ENCODE measurements at regions not wholly inside any gene's neighbourhood (a gene's known extent, or its start where the extent isn't known, plus 50 kb on each side); places are given as distances from the start of the nearest gene placed in this dataset.

- no peaks in the 10 kb centered on the region for H3K4me1 Mint-ChIP-seq (ENCODE audit: low read depth)
- H3K36me3 Mint-ChIP-seq (ENCODE audit: insufficient read depth) = no peaks in the 10 kb centered on the region
- DNase-seq (ENCODE audit: low spot score, unreplicated experiment) = no peak
- TF ChIP-seq, protein P1, sequence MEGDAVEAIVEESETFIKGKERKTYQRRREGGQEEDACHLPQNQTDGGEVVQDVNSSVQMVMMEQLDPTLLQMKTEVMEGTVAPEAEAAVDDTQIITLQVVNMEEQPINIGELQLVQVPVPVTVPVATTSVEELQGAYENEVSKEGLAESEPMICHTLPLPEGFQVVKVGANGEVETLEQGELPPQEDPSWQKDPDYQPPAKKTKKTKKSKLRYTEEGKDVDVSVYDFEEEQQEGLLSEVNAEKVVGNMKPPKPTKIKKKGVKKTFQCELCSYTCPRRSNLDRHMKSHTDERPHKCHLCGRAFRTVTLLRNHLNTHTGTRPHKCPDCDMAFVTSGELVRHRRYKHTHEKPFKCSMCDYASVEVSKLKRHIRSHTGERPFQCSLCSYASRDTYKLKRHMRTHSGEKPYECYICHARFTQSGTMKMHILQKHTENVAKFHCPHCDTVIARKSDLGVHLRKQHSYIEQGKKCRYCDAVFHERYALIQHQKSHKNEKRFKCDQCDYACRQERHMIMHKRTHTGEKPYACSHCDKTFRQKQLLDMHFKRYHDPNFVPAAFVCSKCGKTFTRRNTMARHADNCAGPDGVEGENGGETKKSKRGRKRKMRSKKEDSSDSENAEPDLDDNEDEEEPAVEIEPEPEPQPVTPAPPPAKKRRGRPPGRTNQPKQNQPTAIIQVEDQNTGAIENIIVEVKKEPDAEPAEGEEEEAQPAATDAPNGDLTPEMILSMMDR (IDR thresholded peaks at IDR 0.05; ENCODE audit: unreplicated experiment) = no peak
- no peak overlapping the region for H3K4me3 Mint-ChIP-seq (ENCODE audit: low read depth)
- H3K27ac Mint-ChIP-seq = no peak overlapping the region
- no peaks in the 10 kb centered on the region for H3K27me3 Mint-ChIP-seq
- H3K9me3 Mint-ChIP-seq (ENCODE audit: low read depth) = peaks cover 5% of the 10 kb centered on the region
Observed at GRCh38 chr12:102622618-102623017, 142.3 kb upstream of the IGF1 start.

DNA sequence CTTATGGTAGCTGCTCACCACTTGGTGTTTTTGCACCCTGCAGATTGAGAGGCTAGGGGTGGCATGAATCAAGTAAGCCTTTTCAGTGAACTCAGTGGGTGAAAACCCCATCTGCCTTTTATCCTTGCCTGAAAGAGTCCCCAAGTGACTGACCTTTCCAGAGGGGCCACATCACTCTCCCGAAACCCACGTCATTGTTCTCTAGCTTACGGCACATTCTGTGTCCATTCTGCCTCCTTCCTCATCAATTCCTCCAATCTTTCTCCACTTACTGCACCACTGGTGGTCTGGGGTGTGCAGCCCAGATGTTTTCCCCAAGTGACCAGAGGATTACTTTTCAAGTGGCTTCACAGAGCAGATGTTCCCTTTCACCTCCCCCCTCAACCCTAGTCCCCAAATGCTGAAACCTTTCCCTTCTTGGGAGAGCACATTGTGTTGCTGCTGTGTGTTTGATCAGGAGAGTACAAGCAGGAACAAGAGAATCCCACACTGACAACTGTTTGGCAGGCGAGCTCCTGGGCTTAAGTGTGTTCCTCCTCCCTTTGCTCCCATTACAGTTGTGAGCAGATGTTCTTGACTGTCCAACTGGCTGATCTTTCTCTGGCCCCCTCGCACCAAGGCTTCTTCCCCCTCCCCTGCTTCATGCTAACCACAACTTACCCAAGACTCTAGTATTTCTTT, 138.0 kb upstream of the IGF1 start:
- DNase-seq (ENCODE audit: low spot score, unreplicated experiment) = no peak
- Mint-ChIP-seq H3K36me3 (ENCODE audit: insufficient read depth) (no peaks in the 10 kb centered on the region), H3K4me3 (ENCODE audit: low read depth) (no peak overlapping the region), H3K4me1 (ENCODE audit: low read depth) (no peaks in the 10 kb centered on the region), H3K9me3 (ENCODE audit: low read depth) (no peaks in the 10 kb centered on the region), H3K27ac (no peak overlapping the region), H3K27me3 (no peaks in the 10 kb centered on the region)
- TF ChIP-seq, protein P1 (IDR thresholded peaks at IDR 0.05; ENCODE audit: unreplicated experiment) = no peak

DNA sequence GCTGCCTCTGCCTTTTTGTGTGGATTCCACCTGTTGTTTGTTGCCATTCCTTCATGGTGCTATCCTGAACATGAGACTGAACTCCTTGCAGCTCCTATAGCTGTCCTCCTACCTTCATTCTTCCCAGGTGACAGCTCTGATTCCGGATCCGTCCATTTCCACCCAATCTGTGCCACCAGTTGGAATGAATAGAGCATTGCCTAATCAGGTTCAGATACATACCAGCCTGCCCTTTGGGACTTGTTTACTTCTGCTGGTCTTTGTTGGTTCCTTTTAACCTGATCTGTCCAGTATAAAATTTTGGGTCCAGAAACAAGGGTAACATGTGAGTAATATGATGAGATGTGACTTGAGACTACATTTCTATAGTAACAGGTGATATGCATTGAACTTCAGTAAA, 136.3 kb upstream of the IGF1 start:
- H3K4me1 Mint-ChIP-seq (ENCODE audit: low read depth) = no peaks in the 10 kb centered on the region

DNA sequence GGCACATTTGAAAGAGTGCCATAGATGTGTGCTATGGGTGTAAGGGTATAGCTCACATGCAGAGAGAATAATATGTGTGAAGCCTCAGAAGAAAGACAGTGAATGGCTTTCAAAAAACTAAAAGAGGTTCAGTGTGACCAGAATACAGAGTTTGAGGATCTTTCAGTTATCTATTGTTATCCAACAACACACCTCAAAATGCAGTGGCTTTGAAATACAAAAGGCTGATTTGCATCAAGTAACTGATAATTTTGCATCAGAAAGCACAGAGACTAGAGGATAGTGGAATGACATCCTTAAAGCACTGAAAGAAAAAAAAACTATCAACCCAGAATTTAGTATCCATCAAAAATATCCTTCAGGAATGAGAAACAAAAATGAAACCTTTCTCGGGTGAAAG, 131.6 kb upstream of the IGF1 start:
- H3K27ac Mint-ChIP-seq = no peak overlapping the region

More for the DNA sequence above, 136.3 kb upstream of the IGF1 start:
- Mint-ChIP-seq H3K4me3 (ENCODE audit: low read depth) (no peak overlapping the region), H3K9me3 (ENCODE audit: low read depth) (no peaks in the 10 kb centered on the region), H3K27ac (no peak overlapping the region), H3K27me3 (no peaks in the 10 kb centered on the region), H3K36me3 (ENCODE audit: insufficient read depth) (no peaks in the 10 kb centered on the region)
- no peak for DNase-seq (ENCODE audit: low spot score, unreplicated experiment)
- TF ChIP-seq, protein P1 (IDR thresholded peaks at IDR 0.05; ENCODE audit: unreplicated experiment) = no peak

GRCh38 chr12:102609996-102610395, 129.6 kb upstream of the IGF1 start:
- H3K36me3 Mint-ChIP-seq (ENCODE audit: insufficient read depth) = no peaks in the 10 kb centered on the region
- no peaks in the 10 kb centered on the region for H3K27me3 Mint-ChIP-seq
- H3K27ac Mint-ChIP-seq = no peak overlapping the region
- H3K4me1 Mint-ChIP-seq (ENCODE audit: low read depth) = no peaks in the 10 kb centered on the region
- peaks cover 21% of the 10 kb centered on the region for H3K9me3 Mint-ChIP-seq (ENCODE audit: low read depth)
- TF ChIP-seq, protein P1 (IDR thresholded peaks at IDR 0.05; ENCODE audit: unreplicated experiment) = no peak
- DNase-seq (ENCODE audit: low spot score, unreplicated experiment) = no peak
- H3K4me3 Mint-ChIP-seq (ENCODE audit: low read depth) = no peak overlapping the region

More for the DNA sequence above, 131.6 kb upstream of the IGF1 start:
- TF ChIP-seq, protein P1 (IDR thresholded peaks at IDR 0.05; ENCODE audit: unreplicated experiment) = no peak
- no peak for DNase-seq (ENCODE audit: low spot score, unreplicated experiment)
- Mint-ChIP-seq H3K4me1 (ENCODE audit: low read depth) (no peaks in the 10 kb centered on the region), H3K9me3 (ENCODE audit: low read depth) (peaks cover 11% of the 10 kb centered on the region), H3K4me3 (ENCODE audit: low read depth) (no peak overlapping the region), H3K36me3 (ENCODE audit: insufficient read depth) (no peaks in the 10 kb centered on the region), H3K27me3 (no peaks in the 10 kb centered on the region)

Measured in progenitor cell of endocrine pancreas (in vitro differentiated cells).